Hepatocyte (in vitro differentiated cells): ENCODE measurements at regions not wholly inside any gene's neighbourhood (a gene's known extent, or its start where the extent isn't known, plus 50 kb on each side); places are given as distances from the start of the nearest gene placed in this dataset.

ENCODE experiments used
- EZH2 ChIP-seq: fragments of 200-600 bp; sonication (generic); IDR thresholded peaks from 2 replicates; pipeline ENCODE4 v1.6.1; 2016; ENCODE audit warnings: antibody characterized with exemption, mild to moderate bottlenecking, borderline replicate concordance
- TF ChIP-seq, protein P1 (sequence below): fragments of 200-600 bp; sonication (generic); IDR thresholded peaks from 2 replicates; pipeline ENCODE4 v1.5.1; 2016; ENCODE audit warnings: antibody characterized with exemption, mild to moderate bottlenecking; ENCODE audit not compliant: poor library complexity

DNA sequence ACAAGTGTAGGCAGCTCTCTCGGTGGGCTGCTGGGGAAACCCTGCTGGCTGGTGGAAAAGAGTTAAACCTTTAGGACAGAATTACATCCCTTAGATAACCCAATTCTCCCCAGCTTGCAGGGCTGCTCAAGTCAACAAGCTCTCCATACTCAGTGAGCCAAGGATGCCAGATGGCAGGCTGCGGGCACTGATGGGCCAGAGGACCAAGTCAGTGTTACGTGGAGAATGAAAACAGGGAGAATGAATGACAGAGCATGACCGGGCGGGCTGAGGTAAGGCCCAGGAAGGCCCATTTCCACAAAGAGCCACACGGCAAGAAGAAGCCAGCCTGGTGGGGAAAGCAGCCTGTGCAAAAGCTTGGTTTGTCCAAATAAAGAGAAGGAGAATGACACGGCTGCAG lies 58.7 kb upstream of the CD93 start:
- no peak for TF ChIP-seq EZH2
- TF ChIP-seq, protein P1, sequence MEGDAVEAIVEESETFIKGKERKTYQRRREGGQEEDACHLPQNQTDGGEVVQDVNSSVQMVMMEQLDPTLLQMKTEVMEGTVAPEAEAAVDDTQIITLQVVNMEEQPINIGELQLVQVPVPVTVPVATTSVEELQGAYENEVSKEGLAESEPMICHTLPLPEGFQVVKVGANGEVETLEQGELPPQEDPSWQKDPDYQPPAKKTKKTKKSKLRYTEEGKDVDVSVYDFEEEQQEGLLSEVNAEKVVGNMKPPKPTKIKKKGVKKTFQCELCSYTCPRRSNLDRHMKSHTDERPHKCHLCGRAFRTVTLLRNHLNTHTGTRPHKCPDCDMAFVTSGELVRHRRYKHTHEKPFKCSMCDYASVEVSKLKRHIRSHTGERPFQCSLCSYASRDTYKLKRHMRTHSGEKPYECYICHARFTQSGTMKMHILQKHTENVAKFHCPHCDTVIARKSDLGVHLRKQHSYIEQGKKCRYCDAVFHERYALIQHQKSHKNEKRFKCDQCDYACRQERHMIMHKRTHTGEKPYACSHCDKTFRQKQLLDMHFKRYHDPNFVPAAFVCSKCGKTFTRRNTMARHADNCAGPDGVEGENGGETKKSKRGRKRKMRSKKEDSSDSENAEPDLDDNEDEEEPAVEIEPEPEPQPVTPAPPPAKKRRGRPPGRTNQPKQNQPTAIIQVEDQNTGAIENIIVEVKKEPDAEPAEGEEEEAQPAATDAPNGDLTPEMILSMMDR: no peak
